GM12892 (cell line): ENCODE measurements at regions not wholly inside any gene's neighbourhood (a gene's known extent, or its start where the extent isn't known, plus 50 kb on each side); places are given as distances from the start of the nearest gene placed in this dataset.

Experiments
- DNase-seq: peaks from one replicate; pipeline ENCODE4 v3.0.0; 2011; ENCODE audit not compliant: insufficient read length
- FAIRE-seq: peaks from 2 replicates; lab custom pipeline; 2011; peaks lifted over from hg19 to GRCh38; lab: Jason Lieb, UNC
- POLR2A ChIP-seq: IDR thresholded peaks from 2 replicates; pipeline ENCODE4 v1.6.1; 2011; ENCODE audit warnings: low read depth, low read length, control low read depth
- POLR2AphosphoS5 ChIP-seq: IDR thresholded peaks from 2 replicates; pipeline ENCODE4 v1.6.1; 2011; ENCODE audit warnings: low read depth, low read length, control low read depth
- TAF1 ChIP-seq: IDR thresholded peaks from 2 replicates; pipeline ENCODE4 v1.6.1; 2011; ENCODE audit warnings: low read depth, mild to moderate bottlenecking, control low read depth, low read length, borderline replicate concordance

- FAIRE-seq = no peak
Measured at GRCh38 chr1:181334724-181335123, 148.6 kb upstream of the CACNA1E start.

GRCh38 chr1:181335631-181336030, 147.7 kb upstream of the CACNA1E start:
- TF ChIP-seq POLR2AphosphoS5 (no peak), POLR2A (no peak), TAF1 (no peak)
- FAIRE-seq (no peak), DNase-seq (no peak)

More at GRCh38 chr1:181334724-181335123, 148.6 kb upstream of the CACNA1E start:
- TF ChIP-seq POLR2AphosphoS5 = no peak
- TF ChIP-seq POLR2A = no peak
- no peak for TF ChIP-seq TAF1
- DNase-seq = no peak

- DNase-seq = no peak
- no peak for FAIRE-seq
- no peak for TF ChIP-seq POLR2AphosphoS5
- TF ChIP-seq POLR2A = no peak
Measured at GRCh38 chr1:181341026-181341632, 142.2 kb upstream of the CACNA1E start.

- no peak for FAIRE-seq
- DNase-seq = no peak
- TF ChIP-seq POLR2A = no peak
- TF ChIP-seq TAF1 = no peak
- no peak for TF ChIP-seq POLR2AphosphoS5
Measured at GRCh38 chr1:181344091-181344490, 139.2 kb upstream of the CACNA1E start.

- DNase-seq (no peak), FAIRE-seq (no peak)
- TF ChIP-seq POLR2A (no peak), TAF1 (no peak), POLR2AphosphoS5 (no peak)
Measured at GRCh38 chr1:181345146-181345545, 138.2 kb upstream of the CACNA1E start.

- DNase-seq (no peak), FAIRE-seq (no peak)
- TF ChIP-seq TAF1 (no peak), POLR2AphosphoS5 (no peak), POLR2A (no peak)
Measured at GRCh38 chr1:181347495-181348390, 135.6 kb upstream of the CACNA1E start.

GRCh38 chr1:181349512-181349911, 133.8 kb upstream of the CACNA1E start:
- FAIRE-seq (no peak), DNase-seq (no peak)
- TF ChIP-seq TAF1 (no peak), POLR2A (no peak), POLR2AphosphoS5 (no peak)

GRCh38 chr1:181350131-181350530, 133.2 kb upstream of the CACNA1E start:
- no peak for TF ChIP-seq POLR2AphosphoS5
- TF ChIP-seq POLR2A = no peak
- no peak for TF ChIP-seq TAF1

GRCh38 chr1:181351740-181352139, 131.6 kb upstream of the CACNA1E start:
- no peak for TF ChIP-seq POLR2AphosphoS5
- FAIRE-seq (no peak), DNase-seq (no peak)

More at GRCh38 chr1:181350131-181350530, 133.2 kb upstream of the CACNA1E start:
- FAIRE-seq = no peak
- DNase-seq = no peak

- DNase-seq (no peak), FAIRE-seq (no peak)
- TF ChIP-seq POLR2AphosphoS5 (no peak), POLR2A (no peak), TAF1 (no peak)
Measured at GRCh38 chr1:181352695-181353094, 130.6 kb upstream of the CACNA1E start.

- DNase-seq (no peak), FAIRE-seq (no peak)
- TF ChIP-seq TAF1 (no peak), POLR2AphosphoS5 (no peak), POLR2A (no peak)
Measured at GRCh38 chr1:181353526-181353925, 129.8 kb upstream of the CACNA1E start.

GRCh38 chr1:181354865-181355264, 128.5 kb upstream of the CACNA1E start:
- no peak for DNase-seq
- TF ChIP-seq TAF1 = no peak
- TF ChIP-seq POLR2A = no peak
- no peak for FAIRE-seq

- TF ChIP-seq POLR2A (no peak), TAF1 (no peak), POLR2AphosphoS5 (no peak)
- DNase-seq (no peak), FAIRE-seq (no peak)
Measured at GRCh38 chr1:181356505-181357340, 126.6 kb upstream of the CACNA1E start.
